ENCODE measurements at regions not wholly inside any gene's neighbourhood (a gene's known extent, or its start where the extent isn't known, plus 50 kb on each side); places are given as distances from the start of the nearest gene placed in this dataset.

DNA sequence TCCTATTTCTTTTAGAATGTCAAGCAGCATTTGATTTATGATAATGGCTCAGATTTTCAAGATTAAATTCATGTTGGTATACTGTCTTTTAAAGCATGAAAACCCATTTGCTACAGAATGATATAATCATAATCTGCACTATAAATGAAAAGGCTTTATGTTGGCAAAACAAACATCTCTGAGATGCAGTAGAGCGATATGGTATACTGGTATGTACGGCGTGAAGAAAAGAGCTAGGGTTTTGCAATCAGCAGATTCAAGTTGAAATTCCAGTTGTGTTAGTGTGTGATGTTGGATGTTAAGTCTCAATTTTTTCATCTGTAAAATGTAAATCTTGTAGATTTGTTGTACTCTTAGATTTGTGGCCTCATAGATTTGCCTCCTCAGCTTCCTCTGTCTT, 53.2 kb upstream of the DYRK2 start:
- TF ChIP-seq EP300 (IDR thresholded peaks at IDR 0.05; ENCODE audit: low read depth) (no peak), POLR2A (IDR thresholded peaks at IDR 0.05) (no peak)

All from transverse colon (tissue), 1 donor.